HG03196 (cell line): ENCODE measurements at regions not wholly inside any gene's neighbourhood (a gene's known extent, or its start where the extent isn't known, plus 50 kb on each side); places are given as distances from the start of the nearest gene placed in this dataset.

Source experiments
- ATAC-seq: cut with Tn5 transposase; IDR thresholded peaks from one replicate; pipeline ENCODE4 v1.9.1; 2021; ENCODE audit not compliant: unreplicated experiment

DNA sequence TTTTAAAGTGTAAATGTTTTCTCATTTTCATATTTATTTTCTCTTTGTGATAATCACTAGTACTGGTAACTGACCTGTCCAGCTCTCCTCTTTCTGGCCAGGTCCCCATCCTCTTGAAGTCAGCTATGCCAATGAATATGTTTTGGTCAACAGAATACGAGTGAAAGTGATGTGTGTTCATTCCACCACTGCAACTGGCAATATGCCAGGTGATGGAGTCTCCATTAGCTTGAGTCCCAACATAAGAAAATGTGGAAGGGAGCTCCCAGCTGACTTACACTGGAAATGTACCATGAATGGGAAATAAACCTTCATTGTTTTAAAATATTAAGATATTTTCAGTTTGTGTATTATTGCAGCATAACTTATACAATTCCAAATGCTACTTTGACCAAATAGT, 75.8 kb downstream of the CCDC34 start:
- ATAC-seq, result no peak

DNA sequence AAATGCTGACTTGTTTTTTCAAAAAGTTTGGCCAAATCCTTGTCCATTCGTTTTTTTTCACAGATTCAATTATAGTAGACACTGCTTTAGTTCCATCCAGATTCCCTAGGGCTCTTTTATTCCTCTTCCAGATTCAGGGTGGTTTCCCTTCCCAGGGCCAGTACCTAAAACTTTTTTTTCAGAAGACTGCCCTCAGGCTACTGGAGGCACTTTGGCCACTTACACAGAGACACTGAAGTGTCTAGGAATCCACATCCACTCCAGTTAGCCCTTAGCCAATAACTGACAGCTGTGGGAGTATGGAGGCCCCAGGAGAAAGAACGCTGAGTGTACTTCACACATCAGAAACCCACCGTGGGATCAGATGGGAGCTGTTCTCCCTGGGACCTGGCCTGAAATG, 77.3 kb downstream of the CCDC34 start:
- ATAC-seq, result no peak

DNA sequence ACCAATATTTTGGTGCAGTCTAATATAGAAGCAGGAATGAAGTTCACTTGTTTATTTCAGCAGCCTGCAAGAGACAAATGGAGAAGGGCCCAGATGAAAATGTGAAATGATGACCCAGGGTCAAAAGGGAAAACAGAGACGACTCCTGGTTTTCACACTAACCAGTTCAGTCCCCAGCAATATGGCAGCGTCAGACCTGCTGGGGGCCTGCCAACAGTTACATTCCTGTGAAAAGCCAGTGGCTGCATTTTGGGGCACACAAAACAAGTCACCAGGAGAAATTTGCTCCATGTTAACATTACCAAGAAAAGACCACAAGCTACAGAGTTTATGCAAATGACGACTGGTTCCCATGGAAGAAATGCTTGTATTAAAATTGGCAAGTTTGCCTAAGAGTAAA, 80.2 kb downstream of the CCDC34 start:
- no peak for ATAC-seq

DNA sequence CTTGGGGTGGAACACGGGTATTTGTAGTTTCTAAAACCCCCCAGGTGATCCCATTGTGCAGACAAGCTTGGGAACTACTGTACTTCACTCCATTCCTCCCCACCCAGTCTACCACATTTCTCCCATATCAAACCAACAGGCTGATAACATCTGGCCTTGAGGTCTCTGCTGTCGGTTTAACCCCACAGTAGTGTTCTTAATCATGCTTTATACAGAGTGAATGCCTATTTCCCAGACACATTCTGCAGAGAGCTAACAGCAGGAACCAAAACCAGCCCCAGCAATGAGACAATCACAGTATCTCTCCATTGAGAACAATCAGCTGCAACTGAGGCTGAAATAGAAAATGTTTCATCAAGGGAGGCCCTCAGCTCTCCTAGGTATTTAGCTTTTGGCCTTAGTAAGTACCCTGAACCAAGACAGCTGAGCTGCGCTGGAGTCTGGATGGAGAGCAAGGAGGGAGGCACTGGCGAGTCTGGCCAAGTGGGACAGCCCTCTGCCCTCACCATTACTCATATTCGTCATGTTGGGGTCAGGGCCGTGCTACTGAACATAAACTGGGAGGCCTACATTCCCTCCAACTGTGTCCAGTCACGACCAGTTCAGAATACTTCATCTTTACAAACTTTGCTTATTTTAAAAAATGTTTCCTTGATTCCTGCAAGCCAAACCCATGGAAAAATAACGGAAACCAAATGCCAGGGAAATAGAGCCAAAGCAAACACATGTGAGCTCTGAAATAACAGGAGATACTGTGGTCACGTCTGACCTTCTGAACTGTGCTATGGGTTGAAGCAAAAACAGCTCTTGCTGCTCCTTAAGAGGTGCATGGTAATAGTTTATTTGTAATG, 81.0 kb downstream of the CCDC34 start:
- ATAC-seq, result no peak

DNA sequence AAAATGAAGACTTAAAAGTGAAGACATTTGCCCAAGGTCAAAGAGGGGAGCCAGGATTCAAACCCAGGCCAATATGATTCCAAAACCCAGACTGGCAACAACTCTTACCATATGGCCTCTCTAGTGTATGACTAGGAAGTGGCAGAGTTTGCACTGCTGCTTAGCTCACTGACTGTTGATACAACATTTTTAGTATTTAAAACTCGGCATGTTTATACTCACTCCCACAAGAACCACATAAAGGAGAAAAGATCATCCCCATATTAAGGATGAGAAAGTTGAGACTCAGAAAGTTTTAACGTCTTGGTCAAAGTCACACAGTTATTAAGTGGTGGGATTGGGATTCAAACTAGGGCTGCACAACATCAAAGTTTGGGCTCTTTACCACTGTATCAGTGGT, 81.7 kb downstream of the CCDC34 start:
- ATAC-seq, result no peak

DNA sequence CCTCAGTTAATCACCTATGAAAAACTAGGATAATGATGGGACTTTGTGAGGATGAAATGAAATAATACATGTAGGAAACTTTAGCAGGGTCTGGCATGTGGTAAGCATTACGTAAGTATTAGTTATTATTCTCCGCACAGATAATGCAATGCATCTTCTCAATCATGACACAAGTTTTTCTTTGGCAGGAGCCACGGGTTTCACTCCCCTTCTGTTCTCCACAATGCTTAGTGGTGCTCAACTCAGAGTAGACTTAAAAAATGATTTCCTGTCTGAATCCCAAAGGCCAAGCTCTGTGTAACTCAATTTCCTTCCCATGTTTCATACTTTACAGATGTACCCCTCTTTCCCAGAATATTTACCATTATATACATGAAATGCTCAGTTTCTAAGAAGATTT, 82.9 kb downstream of the CCDC34 start:
- no peak for ATAC-seq

DNA sequence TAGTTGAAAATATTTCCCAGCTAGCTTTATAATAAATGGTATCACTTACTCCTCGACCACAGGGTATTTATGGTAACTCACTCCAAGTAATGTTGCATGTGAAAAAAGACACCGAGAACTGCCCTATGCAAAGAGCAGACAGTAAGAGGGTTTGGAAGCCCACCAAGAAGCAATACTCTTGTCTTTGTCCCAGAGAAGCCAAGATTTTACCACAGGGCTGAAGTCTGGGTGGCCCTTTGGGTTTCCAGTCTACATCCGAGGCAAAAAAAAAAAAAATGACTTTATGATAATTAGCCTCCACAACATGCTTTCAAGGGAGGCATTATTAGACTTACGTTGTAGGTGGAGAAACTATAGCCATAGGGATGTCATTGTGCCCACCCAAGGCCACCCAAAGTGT, 83.6 kb downstream of the CCDC34 start:
- no peak for ATAC-seq

DNA sequence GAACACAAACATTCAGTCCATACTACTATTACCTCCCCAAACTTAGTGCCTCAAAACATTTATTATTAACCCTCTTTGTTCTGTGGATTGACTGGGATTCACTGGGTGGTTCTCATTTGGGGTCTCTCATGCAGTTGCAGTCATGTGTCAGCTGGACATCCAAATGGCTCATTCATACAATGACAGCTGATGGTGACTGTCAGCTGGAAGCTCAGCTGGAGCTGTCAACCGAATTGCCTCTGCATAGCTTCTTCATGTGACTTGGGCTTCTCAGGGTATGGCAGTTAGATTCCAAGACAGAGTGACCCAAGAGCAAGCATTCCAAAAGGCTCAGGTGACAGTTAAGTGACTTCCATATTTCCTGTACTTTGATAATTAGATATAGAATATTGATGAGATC, 85.2 kb downstream of the CCDC34 start:
- ATAC-seq, result no peak

DNA sequence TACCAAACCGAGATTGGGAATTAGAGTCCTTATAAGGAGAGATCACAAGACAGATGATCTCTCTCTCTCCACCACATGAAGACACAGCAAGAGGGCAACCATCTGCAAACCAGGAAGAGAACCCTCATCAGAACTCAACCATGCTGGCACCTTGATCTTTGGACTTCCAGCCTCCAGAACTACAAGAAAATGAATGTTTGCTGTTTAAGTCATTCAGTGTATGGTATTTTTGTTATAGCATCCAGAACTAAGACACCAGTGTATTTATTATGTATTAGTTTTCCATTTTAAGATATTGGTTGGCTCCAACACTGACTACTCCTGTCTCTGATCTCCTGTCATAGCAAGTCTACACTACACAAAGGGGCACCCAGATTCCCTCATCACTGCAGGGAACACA, 86.9 kb downstream of the CCDC34 start:
- no peak for ATAC-seq

DNA sequence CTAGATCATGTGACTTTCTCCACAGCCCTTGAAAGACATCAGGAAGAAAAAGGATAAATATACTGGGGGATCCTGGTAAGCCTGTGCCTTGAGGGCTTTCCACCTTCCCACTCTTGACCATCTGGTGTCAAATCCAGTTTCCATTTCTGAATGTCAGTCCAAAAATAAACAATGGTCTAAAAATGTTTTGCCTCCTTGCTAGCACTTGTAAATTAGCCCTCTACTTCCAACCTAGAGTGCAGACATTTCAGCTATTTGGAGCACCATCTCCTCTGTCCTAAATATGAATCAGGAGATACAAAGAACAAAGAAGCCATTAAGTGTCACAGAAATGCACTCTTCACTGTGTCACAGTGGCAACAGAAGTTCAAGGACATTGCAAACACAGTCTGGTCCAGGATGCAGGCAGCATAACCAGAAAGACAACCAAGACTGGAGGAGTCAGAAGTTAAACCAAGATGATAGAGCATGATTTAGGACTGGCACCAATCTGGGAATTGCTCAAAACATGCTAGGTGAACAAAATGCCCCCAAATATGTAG, 88.1 kb downstream of the CCDC34 start:
- no peak for ATAC-seq

DNA sequence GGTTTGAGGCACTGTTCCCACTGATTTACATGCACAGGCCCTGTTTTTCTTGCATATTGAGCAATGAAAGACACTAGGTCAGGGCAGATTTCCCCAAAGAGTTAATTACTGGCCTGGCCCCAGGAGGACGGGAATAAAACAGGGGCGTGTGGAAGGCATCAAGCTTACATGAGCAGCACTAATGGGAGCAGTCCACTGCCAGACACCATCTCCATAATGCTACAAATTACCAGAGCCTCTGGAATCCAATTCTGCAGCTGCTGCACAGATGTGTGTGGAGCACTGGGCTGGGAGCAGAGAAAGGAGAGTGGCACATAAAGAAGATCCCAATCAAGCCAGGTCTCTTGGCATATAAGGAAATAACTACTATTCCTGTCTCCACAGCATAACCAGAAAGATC, 96.9 kb downstream of the CCDC34 start:
- ATAC-seq, result no peak

DNA sequence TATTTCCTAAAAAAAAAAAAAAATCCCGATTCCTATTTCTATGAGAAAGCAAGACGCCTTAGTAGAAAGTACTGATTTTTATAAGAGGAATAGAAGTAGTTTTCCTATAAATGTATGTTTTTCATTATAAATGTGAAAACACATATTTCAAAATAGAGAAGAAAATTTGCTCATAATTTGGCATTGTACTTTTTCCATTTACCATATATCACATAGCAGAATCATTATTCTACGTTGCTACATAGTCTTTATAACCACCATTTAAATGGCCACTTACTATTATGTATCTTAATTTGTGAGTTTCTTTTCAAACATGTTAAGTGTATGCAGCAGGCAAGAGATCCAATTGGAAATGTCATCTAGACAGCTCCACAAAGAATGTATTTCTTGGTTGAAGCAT, 99.0 kb downstream of the CCDC34 start:
- no peak for ATAC-seq

DNA sequence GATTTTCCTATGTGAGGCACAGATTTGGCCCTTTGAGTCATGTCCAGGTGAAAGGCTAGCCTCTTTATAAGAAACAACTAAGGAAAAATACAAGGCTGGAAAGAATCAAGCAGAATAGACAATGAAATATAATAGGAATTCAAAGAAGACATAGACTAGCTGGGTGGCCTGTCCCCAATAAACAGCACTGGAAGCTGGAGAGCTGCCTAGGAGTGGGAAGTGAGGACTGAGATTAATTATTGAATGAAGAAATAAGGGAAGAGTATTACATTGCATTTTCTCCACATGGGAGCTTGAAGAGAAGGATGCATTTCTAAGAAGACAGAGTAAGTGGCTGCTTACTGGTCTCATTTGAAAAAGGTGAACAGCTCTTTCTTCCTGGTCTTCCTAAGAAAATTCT, 100.0 kb downstream of the CCDC34 start:
- no peak for ATAC-seq

DNA sequence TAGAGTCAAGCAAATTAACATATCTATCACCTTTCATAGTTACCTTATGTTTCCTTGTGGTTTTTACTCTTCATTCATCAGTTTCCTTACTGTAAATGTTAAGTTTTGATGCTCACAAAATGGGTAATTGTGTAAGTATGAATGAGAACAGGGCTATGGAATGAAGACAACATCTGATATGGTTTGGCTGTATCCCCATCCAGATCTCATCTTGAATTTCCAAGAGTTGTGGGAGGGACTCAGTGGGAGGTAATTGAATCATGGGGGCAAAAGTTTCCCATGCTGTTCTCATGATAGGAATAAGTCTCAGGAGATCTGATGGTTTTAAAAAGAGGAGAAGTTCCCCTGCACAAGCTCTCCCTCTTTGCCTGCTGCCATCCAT, 107.6 kb downstream of the CCDC34 start:
- ATAC-seq, result no peak

DNA sequence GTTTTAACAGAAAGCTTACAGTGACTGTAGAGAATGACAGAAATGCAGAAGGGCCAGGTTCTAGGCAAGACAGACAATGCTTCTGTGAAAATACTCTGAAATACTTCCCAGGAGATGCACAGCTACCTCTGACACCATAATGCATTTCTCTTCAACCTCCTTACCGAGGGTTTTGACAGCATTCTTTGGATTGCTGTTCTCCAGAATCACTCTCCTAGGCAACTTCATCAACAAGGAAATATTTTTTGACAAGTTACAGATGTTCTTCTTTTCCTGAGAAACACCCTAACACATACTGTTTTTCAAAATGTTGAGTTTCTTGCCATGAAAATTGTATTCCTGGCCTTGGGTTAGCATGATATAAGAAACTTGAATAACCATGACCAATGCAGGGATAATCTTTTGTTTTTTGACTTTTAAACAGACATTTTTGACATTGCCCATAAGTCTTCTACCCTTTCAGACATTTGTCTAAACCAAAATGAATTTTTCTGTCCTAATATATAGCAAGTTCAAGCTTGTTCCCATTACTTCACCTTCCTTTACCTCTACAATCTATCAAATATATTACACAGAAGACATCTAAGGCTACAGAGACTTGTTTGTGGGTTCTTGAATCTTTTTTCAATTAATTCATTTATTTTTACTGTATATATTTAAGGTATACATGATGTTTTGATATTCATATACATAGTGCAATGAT, 108.1 kb downstream of the CCDC34 start:
- no peak for ATAC-seq

DNA sequence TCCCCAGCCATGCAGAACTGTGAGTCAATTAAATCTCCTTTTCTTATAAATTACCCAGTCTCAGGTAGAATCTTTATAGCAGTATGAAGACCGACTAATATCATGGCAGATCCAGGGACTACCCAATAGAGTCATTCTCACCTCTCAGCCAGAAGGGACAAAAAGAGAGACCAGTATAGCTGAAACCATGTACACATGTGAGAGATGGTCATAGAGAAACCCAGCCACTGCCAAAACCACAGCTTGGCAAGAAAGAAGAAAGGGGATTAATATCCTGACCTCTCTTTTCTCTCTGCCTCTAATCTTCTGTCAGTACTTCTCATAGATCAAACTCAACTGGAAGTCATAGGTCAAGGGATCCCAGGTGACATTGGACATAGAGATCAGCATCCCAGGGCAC, 109.8 kb downstream of the CCDC34 start:
- no peak for ATAC-seq

DNA sequence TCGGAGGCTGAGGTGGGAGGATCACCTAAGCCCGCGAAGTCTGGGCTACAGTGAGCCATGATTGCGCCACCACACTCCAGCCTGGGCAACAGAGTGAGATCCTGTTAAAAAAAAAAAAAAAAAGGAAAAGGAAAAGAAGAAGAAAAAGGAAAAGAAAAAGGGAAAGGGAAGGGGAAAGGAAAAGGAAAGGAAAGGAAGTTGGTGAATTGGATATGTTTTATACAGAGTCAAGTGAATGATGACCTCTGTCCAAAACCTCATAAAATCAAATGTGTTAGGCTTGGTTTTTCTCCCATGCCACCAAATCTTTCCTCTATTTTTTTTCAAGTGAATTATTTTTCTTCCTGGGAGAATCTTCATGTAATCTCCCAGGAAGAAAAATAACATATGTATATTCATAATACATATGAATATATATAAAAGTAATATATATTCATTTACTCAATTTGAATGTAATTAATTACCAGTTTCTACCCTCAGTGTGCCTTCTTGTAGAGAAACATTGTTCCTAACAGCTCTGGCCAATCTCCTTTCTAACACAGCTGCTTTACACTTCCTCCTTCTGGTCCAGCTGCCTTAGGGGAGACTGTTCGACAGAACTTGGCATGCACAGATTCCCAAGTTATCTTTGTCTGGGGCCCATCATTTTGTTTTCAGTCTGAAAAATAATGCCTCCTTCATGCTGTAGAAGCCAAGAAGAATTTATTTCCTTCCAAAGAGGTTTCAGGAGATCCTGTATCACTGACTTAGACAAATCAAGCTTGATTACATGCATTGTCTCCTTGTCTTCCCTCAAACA, 111.9 kb downstream of the CCDC34 start:
- no peak for ATAC-seq

DNA sequence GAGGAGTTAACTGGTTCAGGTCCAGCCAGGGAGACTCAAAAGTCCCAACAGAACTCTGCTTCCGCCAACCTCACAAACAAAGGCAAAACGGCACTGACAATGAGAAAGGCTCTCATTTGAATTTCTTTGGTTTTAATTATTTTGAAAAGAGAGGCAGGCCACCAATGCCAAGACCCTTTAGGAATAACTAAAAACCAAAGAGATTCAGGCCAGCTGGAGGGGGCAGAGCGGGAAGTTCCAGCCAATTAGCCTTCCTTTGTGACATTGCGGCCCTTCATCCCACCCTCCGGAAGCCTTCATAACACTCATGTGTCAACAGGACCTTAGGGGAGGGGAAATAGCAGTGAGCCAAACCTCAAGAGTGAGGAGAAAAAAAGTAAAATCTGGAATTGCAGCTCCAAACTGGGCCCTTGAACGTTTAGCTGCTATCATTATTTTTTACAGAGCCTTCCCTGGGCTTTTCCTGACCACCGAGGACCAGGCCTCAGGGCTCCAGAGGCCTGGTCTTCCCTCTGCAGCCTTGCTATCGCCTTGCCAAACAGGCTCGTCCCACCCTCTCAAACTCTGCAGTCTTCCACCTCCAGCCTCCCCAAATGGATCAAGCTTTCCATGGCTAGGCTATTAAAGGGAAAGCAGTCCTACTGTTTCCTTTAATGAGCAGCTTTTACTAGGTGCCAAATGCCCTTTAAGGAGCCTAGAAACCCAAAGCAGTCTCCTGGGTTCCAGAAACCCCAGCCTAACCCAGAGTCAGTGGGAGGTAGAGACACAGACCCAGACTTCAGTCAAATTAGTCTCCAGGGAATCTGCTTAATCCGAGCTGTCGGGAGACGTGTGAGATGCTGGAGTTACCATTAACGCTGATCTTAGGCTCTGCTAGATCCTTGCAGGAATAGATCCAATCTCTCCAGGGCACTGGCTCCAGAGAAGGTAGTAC, 114.2 kb downstream of the CCDC34 start:
- ATAC-seq, result no peak

DNA sequence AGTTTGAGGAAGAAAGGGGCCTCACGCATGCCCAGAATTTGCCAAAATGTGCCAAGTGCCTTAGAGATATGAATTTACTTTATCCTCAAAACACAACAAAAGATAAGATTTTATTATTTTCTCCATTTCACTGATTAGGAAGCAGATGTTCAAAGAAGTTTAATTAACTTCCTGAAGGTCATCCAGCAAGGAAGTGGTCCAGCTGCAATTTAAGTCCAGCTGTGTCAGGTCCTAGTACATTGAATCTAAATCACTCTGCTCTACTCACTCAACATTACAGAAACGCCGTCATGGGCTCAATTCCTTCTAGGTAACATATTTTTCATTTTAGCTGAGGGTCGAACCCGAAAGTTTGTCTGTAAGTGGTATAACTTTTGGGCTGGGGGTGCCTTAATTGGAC, 115.4 kb downstream of the CCDC34 start:
- ATAC-seq, result no peak

DNA sequence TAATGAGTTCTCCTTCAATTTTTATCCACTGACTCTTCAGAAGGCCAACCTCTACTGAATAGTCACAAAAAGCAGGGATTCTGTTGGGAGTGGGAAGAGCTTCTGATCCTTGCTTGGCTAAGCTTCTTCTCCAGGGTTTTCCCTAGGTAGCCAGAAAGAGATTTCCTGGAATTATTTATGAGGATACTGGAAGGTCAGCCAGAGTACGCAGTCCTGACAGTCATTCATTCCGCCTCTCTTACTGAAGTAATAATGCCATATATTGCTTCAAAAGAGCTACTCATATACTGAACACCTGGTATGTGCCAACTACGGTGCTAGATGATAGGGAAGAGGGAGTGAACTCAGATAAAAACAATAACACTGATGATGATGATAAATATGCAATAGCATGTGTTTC, 116.1 kb downstream of the CCDC34 start:
- ATAC-seq, result no peak

DNA sequence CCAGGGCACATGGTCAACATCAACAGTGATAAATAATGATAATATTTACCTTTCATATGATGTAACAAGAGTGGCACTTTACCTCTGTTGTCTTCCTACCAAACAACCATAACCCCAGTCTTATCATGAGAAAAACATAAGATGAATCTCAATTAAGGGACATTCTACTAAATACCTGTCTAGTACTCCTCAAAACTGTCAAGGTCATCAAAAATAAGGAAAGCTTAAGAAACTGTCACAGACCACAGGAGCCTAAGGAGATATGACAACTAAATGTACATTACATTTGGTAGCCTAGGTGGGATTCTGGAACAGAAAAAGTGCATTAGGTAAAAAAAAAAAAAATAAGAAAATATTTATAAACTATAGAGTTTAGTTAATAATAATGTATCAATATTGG, 118.1 kb downstream of the CCDC34 start:
- ATAC-seq, result no peak
